HTR-8/SVneo (cell line): ENCODE measurements at regions not wholly inside any gene's neighbourhood (a gene's known extent, or its start where the extent isn't known, plus 50 kb on each side); places are given as distances from the start of the nearest gene placed in this dataset.
"Not testable (repeated sequence)": the region's sequence is repeated elsewhere in the genome, so short reads cannot be mapped to it uniquely, and the experiment has no call there.

Experiments used
- DNase-seq: peaks from one replicate; pipeline ENCODE4 v3.0.0; 2011; ENCODE audit warnings: low spot score, mixed read lengths; ENCODE audit not compliant: insufficient read length
- FAIRE-seq: peaks from 2 replicates; lab custom pipeline; 2011; peaks lifted over from hg19 to GRCh38; lab: Jason Lieb, UNC

GRCh38 chr1:206391903-206392302 lies 78.4 kb upstream of the IKBKE start:
- not testable (repeated sequence) for DNase-seq, FAIRE-seq

- not testable (repeated sequence) for DNase-seq, FAIRE-seq
Measured at GRCh38 chr1:206397501-206397900, 72.8 kb upstream of the IKBKE start.

- not testable (repeated sequence) for FAIRE-seq, DNase-seq
Measured at GRCh38 chr1:206398261-206398660, 72.0 kb upstream of the IKBKE start.

DNA sequence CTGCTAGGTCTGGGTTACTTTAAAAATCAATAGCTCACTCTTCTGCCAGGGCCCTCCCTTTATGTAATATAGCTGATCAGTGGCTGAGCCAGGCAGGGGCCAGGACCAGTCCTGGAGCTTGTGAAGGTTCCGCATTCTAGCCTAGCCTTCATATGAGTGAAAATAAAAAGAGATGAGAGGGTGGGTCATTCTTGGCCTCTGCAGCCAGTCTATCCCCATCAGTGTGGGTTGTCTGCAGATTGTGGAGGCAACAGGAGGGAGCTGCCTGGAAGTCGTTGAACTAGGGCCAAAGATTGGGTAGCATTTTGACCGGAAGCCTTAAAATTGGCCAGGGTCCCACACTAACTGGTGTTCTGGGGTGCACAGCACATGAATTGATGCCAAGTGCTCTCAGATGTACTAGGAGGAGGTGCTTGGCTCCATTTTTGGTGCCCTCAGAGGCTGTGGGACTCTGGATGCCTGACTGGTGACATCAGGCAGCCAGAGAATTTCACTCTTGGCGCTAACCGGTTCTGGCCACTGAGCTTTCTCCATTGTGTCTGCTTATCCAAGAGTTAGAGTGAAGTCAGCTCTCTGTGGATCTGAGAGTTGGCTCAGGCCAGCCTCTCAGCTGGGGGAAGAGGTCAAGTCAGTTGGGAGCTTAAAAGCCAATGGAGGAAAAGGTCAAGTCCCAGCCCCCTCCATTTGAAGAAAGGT lies 66.5 kb upstream of the IKBKE start:
- not testable (repeated sequence) for FAIRE-seq, DNase-seq

DNA sequence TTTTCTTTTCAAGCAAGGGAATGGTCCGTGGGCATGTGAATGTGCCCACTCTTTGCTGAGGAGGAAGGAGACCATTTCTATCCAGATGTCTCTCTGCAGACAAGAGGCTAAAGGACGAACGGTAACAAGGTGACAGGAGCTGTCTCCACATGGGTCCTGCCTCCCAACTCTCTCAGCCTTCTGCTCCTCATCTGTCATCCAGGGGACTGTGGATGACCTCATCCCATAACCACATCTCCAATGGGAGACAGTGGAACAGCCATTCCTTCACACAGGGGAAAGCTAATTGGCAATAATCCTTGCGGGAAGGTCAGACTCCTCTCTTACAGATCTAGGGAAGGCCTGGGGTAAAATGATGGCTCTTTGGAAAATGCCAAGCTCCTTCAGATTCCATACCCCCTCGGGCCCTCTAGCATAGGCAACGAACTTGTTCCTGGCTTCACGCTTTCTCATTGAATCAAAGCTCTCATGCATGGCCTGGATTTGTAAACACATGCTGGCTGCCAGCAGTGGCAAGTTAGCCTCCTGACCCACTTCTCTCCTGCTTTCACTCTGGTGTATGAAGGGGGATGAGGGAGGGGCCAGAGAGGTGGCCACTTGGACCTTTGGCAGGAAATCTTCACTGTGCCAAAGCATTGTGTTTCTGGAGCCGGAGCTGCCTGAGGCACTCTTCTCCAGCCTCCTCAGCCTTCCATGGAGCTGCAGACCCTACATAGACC lies 65.8 kb upstream of the IKBKE start:
- FAIRE-seq, DNase-seq: not testable (repeated sequence)

GRCh38 chr1:206405282-206405681 lies 65.0 kb upstream of the IKBKE start:
- not testable (repeated sequence) for FAIRE-seq, DNase-seq

GRCh38 chr1:206408371-206409288 lies 61.6 kb upstream of the IKBKE start:
- FAIRE-seq, DNase-seq: not testable (repeated sequence)

DNA sequence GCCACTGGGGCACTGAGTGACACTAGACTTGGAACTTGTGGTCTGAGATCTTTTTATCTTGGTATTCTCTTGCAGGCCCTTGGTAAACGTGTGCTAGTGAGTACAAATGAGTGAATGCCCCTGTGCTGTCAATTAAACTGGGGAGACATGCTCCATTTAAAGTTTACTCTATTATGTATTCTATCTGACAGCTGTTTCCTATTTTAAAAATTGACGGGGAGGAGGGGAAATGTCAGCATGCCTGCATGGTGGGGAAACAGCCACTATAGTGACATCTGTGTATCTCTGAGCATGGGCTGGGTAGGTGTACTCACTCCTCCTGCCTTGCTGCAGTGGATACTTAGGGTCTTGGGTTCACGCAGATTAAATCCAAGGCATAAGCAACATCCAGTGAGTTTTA lies 59.0 kb upstream of the IKBKE start:
- FAIRE-seq = no peak
- no peak for DNase-seq

DNA sequence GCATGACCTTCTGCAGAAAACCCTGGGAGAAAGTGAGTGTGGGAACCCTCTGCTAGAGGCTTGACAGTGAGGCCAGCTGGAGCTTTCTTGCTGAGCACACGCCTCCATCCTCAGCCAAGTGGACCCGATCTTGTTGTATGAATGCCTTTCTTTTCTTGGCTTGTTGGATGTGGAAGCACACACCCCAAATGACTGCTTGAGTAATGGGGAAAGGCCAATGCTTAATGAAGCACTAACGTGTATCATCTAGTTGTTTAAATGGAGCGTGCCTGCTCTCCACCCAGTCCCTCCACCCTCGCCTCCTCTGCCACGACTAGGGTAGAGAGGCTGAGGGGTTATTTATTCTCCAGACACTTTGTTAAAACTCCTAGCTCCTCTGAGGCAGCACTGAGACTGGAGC lies 54.3 kb upstream of the IKBKE start:
- DNase-seq (no peak), FAIRE-seq (no peak)

- no peak for FAIRE-seq
- no peak for DNase-seq
Measured at GRCh38 chr1:206417774-206418614, 52.3 kb upstream of the IKBKE start.

DNA sequence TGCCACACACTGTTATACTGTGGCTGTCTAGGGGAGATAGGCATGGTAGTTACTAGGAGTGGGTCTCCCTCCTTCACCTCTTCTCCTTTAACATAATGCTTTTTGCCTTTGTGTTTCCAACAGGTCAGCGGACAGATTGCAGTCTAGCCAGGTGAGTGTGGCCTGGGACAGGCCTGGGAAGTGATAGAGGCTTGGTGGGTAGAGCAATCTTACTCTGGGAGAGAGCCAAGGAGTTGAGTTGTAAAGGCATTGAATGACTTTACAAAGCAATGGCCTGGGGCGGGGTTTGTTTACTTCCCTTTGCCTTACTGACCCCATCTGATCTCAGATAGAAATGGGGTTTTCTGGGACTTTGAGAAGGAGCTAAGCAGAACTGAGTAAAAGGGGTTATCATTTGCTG lies 51.0 kb upstream of the IKBKE start:
- DNase-seq (no peak), FAIRE-seq (no peak)

DNA sequence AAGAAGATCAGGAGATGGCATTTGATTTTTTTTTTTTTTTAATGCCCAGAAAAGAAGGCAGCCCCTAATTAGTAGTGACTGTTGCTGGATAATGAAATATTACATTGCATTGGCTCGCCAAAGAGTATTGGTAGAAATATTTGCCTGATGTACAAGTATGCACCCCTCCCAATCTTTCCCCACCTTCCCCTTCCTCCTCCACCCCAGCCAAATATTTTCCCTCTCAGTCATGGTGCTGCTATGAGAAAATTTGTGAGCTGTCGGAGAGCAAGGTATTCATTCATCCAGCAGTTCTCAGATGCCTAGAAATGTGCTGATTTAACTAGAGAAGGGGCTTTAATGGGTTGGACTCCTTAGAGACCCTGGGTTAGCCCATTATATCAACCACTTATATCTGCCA lies 50.5 kb upstream of the IKBKE start:
- no peak for DNase-seq
- FAIRE-seq = no peak

- FAIRE-seq (no peak), DNase-seq (no peak)
Measured at GRCh38 chr1:206420471-206420870, 49.8 kb upstream of the IKBKE start.
